Spleen (tissue), 7 donors: ENCODE measurements at regions not wholly inside any gene's neighbourhood (a gene's known extent, or its start where the extent isn't known, plus 50 kb on each side); places are given as distances from the start of the nearest gene placed in this dataset.

Source experiments
- CTCF ChIP-seq, 11 experiments: fragments of 200-600 bp in 7 of 11; fragments of 450-650 bp in 4 of 11; sonication (generic) in 4 of 11; IDR thresholded peaks in 8 of 11; conservative IDR thresholded peaks in 3 of 11; 1 replicate in 7 of 11; 2 replicates in 4 of 11; pipeline versions ENCODE4 v1.4.0 to v1.8.0; 2016 to 2021; ENCODE audit warnings: antibody characterized with exemption in 11 of 11, inconsistent platforms in 4 of 11, mild to moderate bottlenecking in 1 of 11
- POLR2A ChIP-seq, 3 donors: fragments of 450-650 bp; IDR thresholded peaks; one replicate each; pipeline ENCODE4 v1.5.1; 2017; ENCODE audit warnings: antibody characterized with exemption in 3 of 3, mild to moderate bottlenecking in 1 of 3
- POLR2AphosphoS5 ChIP-seq, 3 donors: sonication (generic); formaldehyde crosslinking; IDR thresholded peaks; one replicate each; pipeline ENCODE4 v1.5.1; 2017; ENCODE audit warnings: antibody characterized with exemption in 3 of 3
- donor health status: DM: no; HTN: no; CAD: no; lungs with moderate emphysema.
- donor health status: DM: no; HTN: no; CAD: no.
- donor health status: DM: no; HTN: no; CAD: no.

GRCh38 chr7:69498671-69499070 is 99.6 kb upstream of the AUTS2 start:
- TF ChIP-seq POLR2AphosphoS5 (IDR thresholded peaks at IDR 0.05) (no peak), CTCF (IDR thresholded peaks at IDR 0.05 in 8 of 11, conservative IDR thresholded peaks at IDR 0.05 in 3 of 11) (no peak), POLR2A (IDR thresholded peaks at IDR 0.05) (no peak)
